HepG2 (cell line): ENCODE measurements at regions not wholly inside any gene's neighbourhood (a gene's known extent, or its start where the extent isn't known, plus 50 kb on each side); places are given as distances from the start of the nearest gene placed in this dataset.

Experiments used
- AGO1 ChIP-seq: fragments of 200-400 bp; formaldehyde crosslinking; IDR thresholded peaks from 2 replicates; pipeline ENCODE4 v1.6.1; 2017; ENCODE audit warnings: mild to moderate bottlenecking, low read depth, low read length, moderate library complexity; ENCODE audit not compliant: poor library complexity, severe bottlenecking
- CBFB ChIP-seq: sonication (generic); formaldehyde crosslinking; IDR thresholded peaks from 2 replicates; pipeline ENCODE4 v1.4.0; 2020; ENCODE audit warnings: missing genetic modification reagents
- FLYWCH1 ChIP-seq: sonication (generic); formaldehyde crosslinking; IDR thresholded peaks from 2 replicates; pipeline ENCODE4 v1.8.1; 2023; ENCODE audit warnings: mild to moderate bottlenecking, missing genetic modification reagents
- HOXA7 ChIP-seq: sonication (generic); formaldehyde crosslinking; IDR thresholded peaks from 2 replicates; pipeline ENCODE4 v1.8.1; 2022; ENCODE audit warnings: mild to moderate bottlenecking, missing genetic modification reagents, moderate library complexity
- IRX3 ChIP-seq: sonication (generic); formaldehyde crosslinking; IDR thresholded peaks from 2 replicates; pipeline ENCODE4 v1.8.1; 2023; ENCODE audit warnings: mild to moderate bottlenecking, low read depth, missing genetic modification reagents, borderline replicate concordance
- NKX3-1 ChIP-seq: sonication (generic); formaldehyde crosslinking; IDR thresholded peaks from 2 replicates; pipeline ENCODE4 v1.5.0; 2020; ENCODE audit warnings: missing genetic modification reagents
- NR2F2 ChIP-seq: IDR thresholded peaks from 2 replicates; pipeline ENCODE4 v1.6.1; 2012; ENCODE audit warnings: low read depth, inconsistent platforms, borderline replicate concordance
- SNAI1 ChIP-seq: sonication (generic); formaldehyde crosslinking; IDR thresholded peaks from 2 replicates; pipeline ENCODE4 v1.5.0; 2020; ENCODE audit warnings: mild to moderate bottlenecking, missing genetic modification reagents, borderline replicate concordance
- SP1 ChIP-seq, 2 experiments: fragments of 450-650 bp in 1 of 2; sonication (generic) in 1 of 2; formaldehyde crosslinking in 1 of 2; IDR thresholded peaks; 2 replicates each; pipeline versions ENCODE4 v1.4.0 to v1.6.1; 2016 to 2020; ENCODE audit warnings: missing genetic modification reagents in 1 of 2
- ZNF235 ChIP-seq: sonication (generic); formaldehyde crosslinking; IDR thresholded peaks from 2 replicates; pipeline ENCODE4 v1.8.1; 2023; ENCODE audit warnings: mild to moderate bottlenecking, missing genetic modification reagents, borderline replicate concordance
- ZNF30 ChIP-seq: sonication (generic); formaldehyde crosslinking; IDR thresholded peaks from 2 replicates; pipeline ENCODE4 v1.5.0; 2020; ENCODE audit warnings: mild to moderate bottlenecking, missing genetic modification reagents
- ZNF710 ChIP-seq: sonication (generic); formaldehyde crosslinking; IDR thresholded peaks from 2 replicates; pipeline ENCODE4 v1.5.0; 2020; ENCODE audit warnings: mild to moderate bottlenecking, missing genetic modification reagents, borderline replicate concordance
- ZZZ3 ChIP-seq: sonication (generic); formaldehyde crosslinking; IDR thresholded peaks from 2 replicates; pipeline ENCODE4 v1.4.0; 2020; ENCODE audit warnings: missing genetic modification reagents, mild to moderate bottlenecking, borderline replicate concordance
- TF ChIP-seq, protein P1 (sequence below): sonication (generic); formaldehyde crosslinking; IDR thresholded peaks from 2 replicates; pipeline ENCODE4 v1.4.0; 2020; ENCODE audit warnings: mild to moderate bottlenecking, missing genetic modification reagents, borderline replicate concordance
- TF ChIP-seq, protein P2 (sequence below): IDR thresholded peaks from 2 replicates; pipeline ENCODE4 v1.6.1; 2016; ENCODE audit warnings: missing genetic modification reagents, missing compliant biosample characterization
- TF ChIP-seq, protein P3 (sequence below), 2 experiments: sonication (generic) in 1 of 2; formaldehyde crosslinking in 1 of 2; IDR thresholded peaks; 2 replicates each; pipeline versions ENCODE4 v1.4.0 to v1.6.1; 2016 to 2020; ENCODE audit warnings: borderline replicate concordance in 1 of 2, low read depth in 1 of 2, mild to moderate bottlenecking in 1 of 2, missing genetic modification reagents in 1 of 2
- TF ChIP-seq, protein P4 (sequence below): IDR thresholded peaks from 2 replicates; pipeline ENCODE4 v1.6.1; 2012; ENCODE audit warnings: low read depth, low read length, improper control_type of control experiment

DNA sequence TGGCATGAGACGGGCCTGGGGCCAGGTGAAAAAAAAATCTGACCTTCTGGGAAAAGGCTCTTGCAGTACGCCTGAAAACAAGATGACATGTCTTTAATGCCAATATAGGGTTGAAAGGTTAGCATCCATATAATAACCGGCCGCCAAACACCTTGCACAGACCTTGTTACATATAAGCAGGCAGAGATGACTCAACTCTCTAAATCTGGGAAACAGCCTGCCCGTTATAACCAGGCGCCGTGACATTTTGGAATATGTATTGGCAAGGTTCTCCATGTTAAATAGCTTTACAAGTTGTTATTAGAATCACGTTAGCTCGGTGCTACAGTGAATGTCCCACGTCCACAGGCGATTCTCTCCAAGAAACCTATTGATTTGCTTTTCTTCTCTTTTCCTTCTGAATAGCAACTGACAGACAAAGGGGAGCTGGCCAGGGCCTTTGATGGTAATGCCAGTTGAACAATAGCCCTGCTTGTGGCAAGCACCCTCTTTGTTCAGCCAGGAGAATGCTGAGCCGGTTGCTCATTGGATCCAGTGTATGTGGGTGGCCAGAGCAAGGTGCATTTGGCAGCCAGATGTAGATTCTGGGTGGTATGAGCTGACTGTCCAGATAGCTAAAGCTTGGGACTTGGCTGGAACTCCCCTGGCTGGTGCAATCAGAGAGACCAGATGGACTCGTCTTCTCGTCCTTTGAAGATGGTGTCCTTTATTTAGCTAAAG is 80.1 kb upstream of the AUTS2 start (continued):
- TF ChIP-seq ZNF710 (CRISPR knock-in tag) (no peak), ZNF30 (CRISPR knock-in tag) (no peak), AGO1 (no peak), FLYWCH1 (CRISPR knock-in tag) (no peak), SP1 (IDR thresholded peaks at IDR 0.05) (no peak), SP1 (CRISPR knock-in tag; IDR thresholded peaks at IDR 0.05) (no peak), CBFB (CRISPR knock-in tag) (no peak), ZZZ3 (CRISPR knock-in tag) (no peak), NR2F2 (no peak), NKX3-1 (CRISPR knock-in tag) (no peak), HOXA7 (CRISPR knock-in tag) (no peak), SNAI1 (CRISPR knock-in tag) (no peak), ZNF235 (CRISPR knock-in tag) (no peak), IRX3 (CRISPR knock-in tag) (no peak)
- TF ChIP-seq, protein P1, sequence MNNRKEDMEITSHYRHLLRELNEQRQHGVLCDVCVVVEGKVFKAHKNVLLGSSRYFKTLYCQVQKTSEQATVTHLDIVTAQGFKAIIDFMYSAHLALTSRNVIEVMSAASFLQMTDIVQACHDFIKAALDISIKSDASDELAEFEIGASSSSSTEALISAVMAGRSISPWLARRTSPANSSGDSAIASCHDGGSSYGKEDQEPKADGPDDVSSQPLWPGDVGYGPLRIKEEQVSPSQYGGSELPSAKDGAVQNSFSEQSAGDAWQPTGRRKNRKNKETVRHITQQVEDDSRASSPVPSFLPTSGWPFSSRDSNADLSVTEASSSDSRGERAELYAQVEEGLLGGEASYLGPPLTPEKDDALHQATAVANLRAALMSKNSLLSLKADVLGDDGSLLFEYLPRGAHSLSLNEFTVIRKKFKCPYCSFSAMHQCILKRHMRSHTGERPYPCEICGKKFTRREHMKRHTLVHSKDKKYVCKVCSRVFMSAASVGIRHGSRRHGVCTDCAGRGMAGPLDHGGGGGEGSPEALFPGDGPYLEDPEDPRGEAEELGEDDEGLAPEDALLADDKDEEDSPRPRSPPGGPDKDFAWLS (CRISPR knock-in tag) = no peak
- TF ChIP-seq, protein P2, sequence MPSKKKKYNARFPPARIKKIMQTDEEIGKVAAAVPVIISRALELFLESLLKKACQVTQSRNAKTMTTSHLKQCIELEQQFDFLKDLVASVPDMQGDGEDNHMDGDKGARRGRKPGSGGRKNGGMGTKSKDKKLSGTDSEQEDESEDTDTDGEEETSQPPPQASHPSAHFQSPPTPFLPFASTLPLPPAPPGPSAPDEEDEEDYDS (CRISPR knock-in tag) = no peak
- TF ChIP-seq, protein P3, sequence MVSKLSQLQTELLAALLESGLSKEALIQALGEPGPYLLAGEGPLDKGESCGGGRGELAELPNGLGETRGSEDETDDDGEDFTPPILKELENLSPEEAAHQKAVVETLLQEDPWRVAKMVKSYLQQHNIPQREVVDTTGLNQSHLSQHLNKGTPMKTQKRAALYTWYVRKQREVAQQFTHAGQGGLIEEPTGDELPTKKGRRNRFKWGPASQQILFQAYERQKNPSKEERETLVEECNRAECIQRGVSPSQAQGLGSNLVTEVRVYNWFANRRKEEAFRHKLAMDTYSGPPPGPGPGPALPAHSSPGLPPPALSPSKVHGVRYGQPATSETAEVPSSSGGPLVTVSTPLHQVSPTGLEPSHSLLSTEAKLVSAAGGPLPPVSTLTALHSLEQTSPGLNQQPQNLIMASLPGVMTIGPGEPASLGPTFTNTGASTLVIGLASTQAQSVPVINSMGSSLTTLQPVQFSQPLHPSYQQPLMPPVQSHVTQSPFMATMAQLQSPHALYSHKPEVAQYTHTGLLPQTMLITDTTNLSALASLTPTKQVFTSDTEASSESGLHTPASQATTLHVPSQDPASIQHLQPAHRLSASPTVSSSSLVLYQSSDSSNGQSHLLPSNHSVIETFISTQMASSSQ (IDR thresholded peaks at IDR 0.05; ENCODE audit: low read depth) = no peak
- TF ChIP-seq, protein P3 (CRISPR knock-in tag; IDR thresholded peaks at IDR 0.05; ENCODE audit: borderline replicate concordance) = no peak
- TF ChIP-seq, protein P4, sequence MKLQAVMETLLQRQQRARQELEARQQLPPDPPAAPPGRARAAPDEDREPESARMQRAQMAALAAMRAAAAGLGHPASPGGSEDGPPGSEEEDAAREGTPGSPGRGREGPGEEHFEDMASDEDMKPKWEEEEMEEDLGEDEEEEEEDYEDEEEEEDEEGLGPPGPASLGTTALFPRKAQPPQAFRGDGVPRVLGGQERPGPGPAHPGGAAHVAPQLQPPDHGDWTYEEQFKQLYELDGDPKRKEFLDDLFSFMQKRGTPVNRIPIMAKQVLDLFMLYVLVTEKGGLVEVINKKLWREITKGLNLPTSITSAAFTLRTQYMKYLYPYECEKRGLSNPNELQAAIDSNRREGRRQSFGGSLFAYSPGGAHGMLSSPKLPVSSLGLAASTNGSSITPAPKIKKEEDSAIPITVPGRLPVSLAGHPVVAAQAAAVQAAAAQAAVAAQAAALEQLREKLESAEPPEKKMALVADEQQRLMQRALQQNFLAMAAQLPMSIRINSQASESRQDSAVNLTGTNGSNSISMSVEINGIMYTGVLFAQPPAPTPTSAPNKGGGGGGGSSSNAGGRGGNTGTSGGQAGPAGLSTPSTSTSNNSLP = no peak
- TF ChIP-seq, all 625 proteins: peak for 0
